ENCODE measurements at regions not wholly inside any gene's neighbourhood (a gene's known extent, or its start where the extent isn't known, plus 50 kb on each side); places are given as distances from the start of the nearest gene placed in this dataset.

DNA sequence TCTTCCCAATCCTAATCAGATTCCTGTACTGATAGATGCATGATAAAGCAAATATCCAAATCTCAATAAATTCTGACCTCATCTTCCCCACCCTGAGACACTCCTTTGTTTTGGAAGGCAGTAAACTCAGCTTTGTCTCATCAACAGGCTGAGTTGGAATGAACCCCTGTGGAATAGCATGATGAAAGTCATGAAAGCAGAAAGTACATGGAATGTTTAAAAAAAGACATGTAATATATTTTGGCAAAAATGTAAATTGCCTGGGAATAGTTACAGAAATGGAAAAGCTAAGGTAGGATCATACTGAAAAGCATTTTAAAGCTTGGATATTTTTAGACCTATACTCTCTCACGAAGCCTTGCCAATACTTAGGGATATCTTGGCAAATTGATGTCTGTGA is 468.7 kb upstream of the CDH7 start:
- DNase-seq = no peak
- Histone ChIP-seq H3K36me3 (ENCODE audit: control insufficient read depth, insufficient read depth, low read length) (no peaks in the 10 kb centered on the region), H3K27ac (ENCODE audit: insufficient read depth, low read length, poor library complexity, severe bottlenecking) (no peak overlapping the region), H3K4me3 (ENCODE audit: insufficient read depth, low read depth, low read length, poor library complexity, severe bottlenecking) (no peak overlapping the region), H3K4me1 (ENCODE audit: control insufficient read depth, insufficient read depth, low read length, poor library complexity, severe bottlenecking) (no peaks in the 10 kb centered on the region), H3K9me3 (ENCODE audit: control insufficient read depth, low read length) (no peaks in the 10 kb centered on the region), H3K27me3 (replicated peaks; ENCODE audit: control insufficient read depth, insufficient read depth, low read length, poor library complexity, severe bottlenecking) (no peaks in the 10 kb centered on the region)

DNA sequence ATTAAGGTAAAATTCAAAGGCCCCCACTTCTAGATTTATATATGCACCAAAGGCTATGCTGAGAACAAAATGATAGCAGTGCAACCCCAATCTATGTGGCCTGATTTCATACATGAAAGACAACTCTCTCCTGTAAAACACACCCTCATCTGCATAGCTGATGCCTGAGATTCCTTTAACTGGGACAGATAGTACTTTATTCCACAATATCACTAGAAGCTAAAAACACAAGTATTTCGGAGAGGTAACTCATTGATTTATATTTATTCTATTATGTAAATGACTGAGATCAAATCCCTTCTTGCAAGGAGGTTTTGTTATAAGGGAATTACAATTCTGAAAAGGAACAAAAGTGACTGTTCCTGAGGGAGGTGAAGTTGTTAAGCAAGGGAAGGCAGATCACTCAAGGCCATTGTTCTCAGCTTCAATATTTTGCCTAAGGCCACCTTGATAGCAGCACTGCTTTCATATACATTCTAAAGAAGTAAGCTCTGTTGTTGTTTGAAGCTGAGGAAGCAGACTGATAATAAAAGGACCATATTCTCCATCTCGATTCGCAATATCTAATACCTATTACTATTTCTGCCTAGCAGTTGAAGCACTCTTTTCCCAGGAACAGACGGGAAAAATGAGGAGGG is 471.0 kb upstream of the CDH7 start:
- H3K36me3 ChIP-seq (ENCODE audit: control insufficient read depth, insufficient read depth, low read length) = no peaks in the 10 kb centered on the region
- no peak for DNase-seq
- H3K27ac ChIP-seq (ENCODE audit: insufficient read depth, low read length, poor library complexity, severe bottlenecking) = no peak overlapping the region
- H3K4me1 ChIP-seq (ENCODE audit: control insufficient read depth, insufficient read depth, low read length, poor library complexity, severe bottlenecking) = no peaks in the 10 kb centered on the region
- no peaks in the 10 kb centered on the region for H3K9me3 ChIP-seq (ENCODE audit: control insufficient read depth, low read length)
- no peaks in the 10 kb centered on the region for H3K27me3 ChIP-seq (replicated peaks; ENCODE audit: control insufficient read depth, insufficient read depth, low read length, poor library complexity, severe bottlenecking)
- H3K4me3 ChIP-seq (ENCODE audit: insufficient read depth, low read depth, low read length, poor library complexity, severe bottlenecking) = no peak overlapping the region

DNA sequence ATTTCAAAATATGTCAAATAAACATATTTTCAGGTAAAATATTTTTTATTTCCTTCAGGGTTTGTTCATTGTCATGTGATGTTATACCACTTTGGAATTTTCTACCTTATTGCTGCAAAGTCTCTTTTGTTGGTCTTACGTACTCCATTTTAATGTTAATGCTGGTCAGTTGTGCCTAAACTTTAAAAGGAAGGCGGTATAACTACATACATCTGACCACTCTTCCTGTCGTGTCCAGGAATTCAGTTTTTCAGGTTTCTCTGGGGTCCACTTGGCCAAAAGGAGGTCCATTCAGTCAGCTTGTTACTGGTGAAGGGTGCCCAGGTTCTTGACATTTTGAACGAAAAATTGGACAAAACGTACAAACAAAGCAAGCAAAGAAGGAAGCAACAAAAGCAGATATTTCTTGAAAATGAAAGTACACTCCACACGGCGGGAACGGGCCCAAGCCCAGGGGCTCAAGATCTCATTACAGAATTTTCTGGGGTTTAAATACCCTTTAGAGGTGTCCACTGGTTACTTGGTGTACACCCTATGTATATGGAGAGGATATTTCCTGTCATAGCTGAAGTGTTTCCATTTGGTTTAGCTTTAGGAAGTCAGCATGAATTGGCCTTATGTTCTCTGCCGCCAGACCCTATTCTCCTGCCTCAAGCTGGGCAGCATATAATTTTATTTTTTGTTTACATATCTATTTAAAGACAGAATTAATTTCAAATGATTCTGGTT is 471.7 kb upstream of the CDH7 start:
- no peaks in the 10 kb centered on the region for H3K27me3 ChIP-seq (replicated peaks; ENCODE audit: control insufficient read depth, insufficient read depth, low read length, poor library complexity, severe bottlenecking)
- H3K9me3 ChIP-seq (ENCODE audit: control insufficient read depth, low read length) = no peaks in the 10 kb centered on the region
- H3K36me3 ChIP-seq (ENCODE audit: control insufficient read depth, insufficient read depth, low read length) = no peaks in the 10 kb centered on the region
- no peak for DNase-seq
- H3K4me1 ChIP-seq (ENCODE audit: control insufficient read depth, insufficient read depth, low read length, poor library complexity, severe bottlenecking) = no peaks in the 10 kb centered on the region
- no peak overlapping the region for H3K4me3 ChIP-seq (ENCODE audit: insufficient read depth, low read depth, low read length, poor library complexity, severe bottlenecking)
- no peak overlapping the region for H3K27ac ChIP-seq (ENCODE audit: insufficient read depth, low read length, poor library complexity, severe bottlenecking)

DNA sequence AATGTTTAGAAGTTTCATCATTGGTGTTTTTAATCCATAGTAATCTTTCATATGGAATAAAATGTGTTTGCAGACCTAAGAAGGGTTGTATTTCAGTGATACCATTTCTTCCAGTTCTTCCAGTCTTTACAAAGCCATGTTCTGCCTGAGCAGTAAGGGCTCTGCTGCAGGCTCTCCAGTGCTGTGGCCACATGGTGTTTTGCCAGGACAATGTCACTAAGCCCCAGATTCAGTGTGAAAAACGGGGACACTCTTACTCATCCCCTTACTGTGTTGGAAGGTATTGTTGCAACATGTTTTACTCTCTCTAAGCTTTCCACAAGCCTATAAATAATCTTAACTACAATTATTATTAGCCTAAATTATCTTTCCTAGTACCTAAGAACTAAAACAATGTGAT is 481.4 kb upstream of the CDH7 start:
- no peak for DNase-seq
- Histone ChIP-seq H3K4me1 (ENCODE audit: control insufficient read depth, insufficient read depth, low read length, poor library complexity, severe bottlenecking) (no peaks in the 10 kb centered on the region), H3K4me3 (ENCODE audit: insufficient read depth, low read depth, low read length, poor library complexity, severe bottlenecking) (no peak overlapping the region), H3K9me3 (ENCODE audit: control insufficient read depth, low read length) (no peaks in the 10 kb centered on the region), H3K36me3 (ENCODE audit: control insufficient read depth, insufficient read depth, low read length) (no peaks in the 10 kb centered on the region), H3K27me3 (replicated peaks; ENCODE audit: control insufficient read depth, insufficient read depth, low read length, poor library complexity, severe bottlenecking) (no peaks in the 10 kb centered on the region), H3K27ac (ENCODE audit: insufficient read depth, low read length, poor library complexity, severe bottlenecking) (no peak overlapping the region)

DNA sequence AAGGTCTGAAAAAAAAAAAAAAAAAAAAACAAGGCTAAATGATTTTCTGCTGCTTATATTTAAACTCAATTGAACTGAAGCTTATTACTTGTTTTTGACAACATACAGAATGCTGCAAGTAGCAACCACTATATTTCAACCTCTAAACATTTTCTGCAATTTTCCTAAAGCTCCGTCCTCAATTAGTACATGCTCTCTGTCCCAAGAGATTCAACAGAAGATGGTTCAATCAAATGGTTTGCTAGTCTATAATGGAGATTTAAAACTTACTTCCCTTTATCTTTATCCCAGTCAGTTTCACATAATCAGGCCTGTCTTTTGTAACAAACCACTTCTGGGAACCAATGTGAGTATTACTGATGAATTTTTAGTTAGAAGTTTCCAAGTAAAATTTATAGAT is 485.1 kb upstream of the CDH7 start:
- Histone ChIP-seq H3K27ac (ENCODE audit: insufficient read depth, low read length, poor library complexity, severe bottlenecking) (no peak overlapping the region), H3K9me3 (ENCODE audit: control insufficient read depth, low read length) (no peaks in the 10 kb centered on the region), H3K27me3 (replicated peaks; ENCODE audit: control insufficient read depth, insufficient read depth, low read length, poor library complexity, severe bottlenecking) (no peaks in the 10 kb centered on the region), H3K36me3 (ENCODE audit: control insufficient read depth, insufficient read depth, low read length) (no peaks in the 10 kb centered on the region), H3K4me1 (ENCODE audit: control insufficient read depth, insufficient read depth, low read length, poor library complexity, severe bottlenecking) (no peaks in the 10 kb centered on the region), H3K4me3 (ENCODE audit: insufficient read depth, low read depth, low read length, poor library complexity, severe bottlenecking) (no peak overlapping the region)
- no peak for DNase-seq

DNA sequence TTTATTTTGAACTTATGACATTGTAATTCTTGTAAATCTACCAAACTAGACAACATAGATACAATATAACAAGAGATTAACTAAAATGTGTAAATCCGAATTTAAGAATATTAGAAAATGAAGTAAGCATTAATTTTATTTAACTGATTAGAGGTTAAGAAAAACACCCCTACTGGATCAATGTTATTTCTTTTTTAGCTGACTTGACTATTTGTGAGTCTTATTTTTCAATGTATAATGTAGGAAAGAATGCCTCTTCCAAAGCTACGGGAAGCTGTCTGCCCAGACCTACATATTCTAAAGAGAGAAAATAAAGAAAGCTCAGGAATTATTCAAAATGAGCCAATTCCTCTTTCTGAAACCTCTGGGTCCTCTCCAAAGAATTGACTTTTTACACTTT is 490.8 kb upstream of the CDH7 start:
- Histone ChIP-seq H3K27ac (ENCODE audit: insufficient read depth, low read length, poor library complexity, severe bottlenecking) (no peak overlapping the region), H3K9me3 (ENCODE audit: control insufficient read depth, low read length) (no peaks in the 10 kb centered on the region), H3K27me3 (replicated peaks; ENCODE audit: control insufficient read depth, insufficient read depth, low read length, poor library complexity, severe bottlenecking) (no peaks in the 10 kb centered on the region), H3K4me1 (ENCODE audit: control insufficient read depth, insufficient read depth, low read length, poor library complexity, severe bottlenecking) (no peaks in the 10 kb centered on the region), H3K4me3 (ENCODE audit: insufficient read depth, low read depth, low read length, poor library complexity, severe bottlenecking) (no peak overlapping the region), H3K36me3 (ENCODE audit: control insufficient read depth, insufficient read depth, low read length) (no peaks in the 10 kb centered on the region)
- no peak for DNase-seq

DNA sequence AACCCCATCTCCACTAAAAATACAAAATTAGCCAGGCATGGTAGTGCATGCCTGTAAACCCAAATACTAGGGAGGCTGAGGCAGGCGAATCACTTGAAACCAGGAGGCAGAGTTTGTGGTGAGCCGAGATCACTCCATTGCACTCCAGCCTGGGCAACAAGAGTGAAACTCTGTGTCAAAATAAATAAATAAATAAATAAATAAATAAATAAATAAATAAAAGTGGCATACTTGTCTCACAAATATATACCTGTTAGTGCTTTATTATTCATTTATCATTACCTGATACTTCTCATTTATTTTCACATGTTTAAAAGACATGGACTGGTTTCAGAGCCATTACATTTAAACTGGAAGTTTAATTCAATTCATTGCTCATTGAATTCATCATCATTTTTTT is 491.4 kb upstream of the CDH7 start:
- Histone ChIP-seq H3K4me3 (ENCODE audit: insufficient read depth, low read depth, low read length, poor library complexity, severe bottlenecking) (no peak overlapping the region), H3K36me3 (ENCODE audit: control insufficient read depth, insufficient read depth, low read length) (no peaks in the 10 kb centered on the region), H3K9me3 (ENCODE audit: control insufficient read depth, low read length) (no peaks in the 10 kb centered on the region), H3K27ac (ENCODE audit: insufficient read depth, low read length, poor library complexity, severe bottlenecking) (no peak overlapping the region), H3K27me3 (replicated peaks; ENCODE audit: control insufficient read depth, insufficient read depth, low read length, poor library complexity, severe bottlenecking) (no peaks in the 10 kb centered on the region), H3K4me1 (ENCODE audit: control insufficient read depth, insufficient read depth, low read length, poor library complexity, severe bottlenecking) (no peaks in the 10 kb centered on the region)
- no peak for DNase-seq

DNA sequence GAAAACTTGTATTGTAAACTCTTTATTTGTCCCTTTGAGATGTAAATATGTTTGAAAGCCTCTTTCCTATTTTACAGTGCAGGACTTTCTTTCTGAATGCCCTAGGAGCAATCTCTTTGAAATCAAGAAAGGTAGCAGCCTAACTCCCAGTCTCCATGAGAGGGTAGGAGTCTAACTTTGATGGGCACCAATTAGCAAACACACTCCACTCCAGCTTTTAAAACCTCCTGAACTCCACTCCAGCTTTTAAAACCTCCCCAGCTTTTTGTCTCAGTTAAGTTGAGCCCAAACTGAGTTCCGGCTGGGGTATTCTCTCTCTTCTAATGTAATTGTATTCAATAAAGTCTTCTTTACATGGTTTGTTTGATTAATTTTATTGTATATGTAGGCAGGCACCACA is 493.7 kb upstream of the CDH7 start:
- Histone ChIP-seq H3K27me3 (replicated peaks; ENCODE audit: control insufficient read depth, insufficient read depth, low read length, poor library complexity, severe bottlenecking) (no peaks in the 10 kb centered on the region), H3K4me1 (ENCODE audit: control insufficient read depth, insufficient read depth, low read length, poor library complexity, severe bottlenecking) (no peaks in the 10 kb centered on the region), H3K4me3 (ENCODE audit: insufficient read depth, low read depth, low read length, poor library complexity, severe bottlenecking) (no peak overlapping the region), H3K27ac (ENCODE audit: insufficient read depth, low read length, poor library complexity, severe bottlenecking) (no peak overlapping the region), H3K9me3 (ENCODE audit: control insufficient read depth, low read length) (no peaks in the 10 kb centered on the region), H3K36me3 (ENCODE audit: control insufficient read depth, insufficient read depth, low read length) (no peaks in the 10 kb centered on the region)
- no peak for DNase-seq

DNA sequence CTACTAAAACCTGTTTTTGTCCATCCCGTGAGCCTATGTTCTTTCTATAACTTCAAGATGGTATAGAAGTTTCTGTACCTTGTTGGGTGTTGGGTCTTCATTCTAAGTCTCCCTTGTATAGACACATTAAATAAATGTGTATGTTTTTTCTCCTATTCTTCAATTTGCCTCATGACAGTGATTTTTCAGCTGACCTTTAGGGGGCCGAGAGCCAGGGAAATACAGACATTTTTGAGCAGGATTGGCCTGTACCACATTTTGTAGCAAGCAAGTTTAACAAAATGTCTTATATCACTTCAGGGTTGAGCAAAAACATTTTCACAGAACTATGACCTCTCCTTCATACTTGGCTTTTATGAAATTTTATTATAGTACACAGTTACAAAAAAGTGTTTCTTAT is 495.4 kb upstream of the CDH7 start:
- no peaks in the 10 kb centered on the region for H3K4me1 ChIP-seq (ENCODE audit: control insufficient read depth, insufficient read depth, low read length, poor library complexity, severe bottlenecking)
- H3K9me3 ChIP-seq (ENCODE audit: control insufficient read depth, low read length) = no peaks in the 10 kb centered on the region
- no peak overlapping the region for H3K4me3 ChIP-seq (ENCODE audit: insufficient read depth, low read depth, low read length, poor library complexity, severe bottlenecking)
- DNase-seq = no peak
- H3K36me3 ChIP-seq (ENCODE audit: control insufficient read depth, insufficient read depth, low read length) = no peaks in the 10 kb centered on the region
- no peaks in the 10 kb centered on the region for H3K27me3 ChIP-seq (replicated peaks; ENCODE audit: control insufficient read depth, insufficient read depth, low read length, poor library complexity, severe bottlenecking)
- no peak overlapping the region for H3K27ac ChIP-seq (ENCODE audit: insufficient read depth, low read length, poor library complexity, severe bottlenecking)

DNA sequence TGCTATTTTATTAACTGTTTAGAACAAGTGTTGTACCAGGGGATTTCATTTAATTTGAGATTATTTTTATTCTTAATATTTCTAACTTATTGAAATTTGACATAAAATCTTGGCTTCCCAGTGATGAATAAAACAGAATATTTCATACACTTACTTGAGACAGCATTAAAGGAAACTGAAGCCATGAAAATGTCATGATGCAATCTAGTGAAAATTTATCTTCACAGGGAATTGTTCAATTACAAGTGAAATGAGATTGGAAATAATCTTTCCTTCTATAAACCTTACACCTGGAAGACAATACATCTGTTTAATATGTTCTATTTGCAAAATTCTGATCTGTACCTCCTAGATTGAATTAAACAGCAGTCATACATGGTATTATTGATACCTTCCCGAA is 511.0 kb upstream of the CDH7 start:
- Histone ChIP-seq H3K36me3 (ENCODE audit: control insufficient read depth, insufficient read depth, low read length) (no peaks in the 10 kb centered on the region), H3K4me1 (ENCODE audit: control insufficient read depth, insufficient read depth, low read length, poor library complexity, severe bottlenecking) (no peaks in the 10 kb centered on the region), H3K27ac (ENCODE audit: insufficient read depth, low read length, poor library complexity, severe bottlenecking) (no peak overlapping the region), H3K27me3 (replicated peaks; ENCODE audit: control insufficient read depth, insufficient read depth, low read length, poor library complexity, severe bottlenecking) (no peaks in the 10 kb centered on the region), H3K4me3 (ENCODE audit: insufficient read depth, low read depth, low read length, poor library complexity, severe bottlenecking) (no peak overlapping the region), H3K9me3 (ENCODE audit: control insufficient read depth, low read length) (no peaks in the 10 kb centered on the region)
- DNase-seq = no peak
